GM08714 (cell line): ENCODE measurements at regions not wholly inside any gene's neighbourhood (a gene's known extent, or its start where the extent isn't known, plus 50 kb on each side); places are given as distances from the start of the nearest gene placed in this dataset.

Source experiments
- H3K4me3 ChIP-seq: fragments of 200-500 bp; sonication (Bioruptor generic); 2 replicates; pipeline ENCODE4 v1.5.1; 2014; ENCODE audit warnings: mild to moderate bottlenecking, low read length, inconsistent platforms
- ZNF274 ChIP-seq: IDR thresholded peaks from 2 replicates; pipeline ENCODE4 v1.6.1; 2012; ENCODE audit warnings: mild to moderate bottlenecking, low read depth, low read length

DNA sequence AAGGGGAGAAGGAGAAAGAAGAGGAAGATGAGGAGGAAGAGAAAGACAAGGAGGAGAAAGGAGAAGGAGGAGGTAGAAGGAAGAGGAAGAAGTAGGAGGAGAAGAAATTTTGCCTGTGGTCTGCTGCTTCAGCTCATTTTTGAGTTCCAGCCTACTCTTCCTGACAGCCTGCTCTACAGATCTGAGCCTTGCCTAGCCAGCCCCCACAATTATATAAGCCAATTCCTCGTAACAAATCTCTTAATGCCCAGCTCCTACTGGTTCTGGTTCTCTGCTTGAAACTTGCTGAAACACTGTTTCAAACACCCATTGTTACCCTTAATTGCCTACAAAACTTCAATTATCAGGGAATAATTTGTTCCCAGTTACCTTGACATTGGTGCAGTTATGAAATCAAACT is 1014.2 kb upstream of the CELF4 start:
- TF ChIP-seq ZNF274: no peak
- H3K4me3 ChIP-seq: no peak overlapping the region

- no peak for TF ChIP-seq ZNF274
- no peak overlapping the region for H3K4me3 ChIP-seq
These were observed 1011.3 kb upstream of the CELF4 start for GRCh38 chr18:38576916-38577315.

- no peak for TF ChIP-seq ZNF274
These were observed 1010.8 kb upstream of the CELF4 start for GRCh38 chr18:38576349-38576748.

GRCh38 chr18:38575648-38576047 is 1010.0 kb upstream of the CELF4 start:
- no peak overlapping the region for H3K4me3 ChIP-seq
- TF ChIP-seq ZNF274: no peak

More at GRCh38 chr18:38576349-38576748, 1010.8 kb upstream of the CELF4 start:
- no peak overlapping the region for H3K4me3 ChIP-seq

- no peak for TF ChIP-seq ZNF274
- H3K4me3 ChIP-seq: no peak overlapping the region
These were observed 1009.4 kb upstream of the CELF4 start for GRCh38 chr18:38575023-38575422.

- TF ChIP-seq ZNF274: no peak
- H3K4me3 ChIP-seq: no peak overlapping the region
These were observed 1007.0 kb upstream of the CELF4 start for GRCh38 chr18:38572554-38573111.

GRCh38 chr18:38571651-38572050 is 1006.1 kb upstream of the CELF4 start:
- no peak for TF ChIP-seq ZNF274
- H3K4me3 ChIP-seq: no peak overlapping the region

GRCh38 chr18:38565513-38565912 is 999.9 kb upstream of the CELF4 start:
- TF ChIP-seq ZNF274: no peak
- H3K4me3 ChIP-seq: no peak overlapping the region

DNA sequence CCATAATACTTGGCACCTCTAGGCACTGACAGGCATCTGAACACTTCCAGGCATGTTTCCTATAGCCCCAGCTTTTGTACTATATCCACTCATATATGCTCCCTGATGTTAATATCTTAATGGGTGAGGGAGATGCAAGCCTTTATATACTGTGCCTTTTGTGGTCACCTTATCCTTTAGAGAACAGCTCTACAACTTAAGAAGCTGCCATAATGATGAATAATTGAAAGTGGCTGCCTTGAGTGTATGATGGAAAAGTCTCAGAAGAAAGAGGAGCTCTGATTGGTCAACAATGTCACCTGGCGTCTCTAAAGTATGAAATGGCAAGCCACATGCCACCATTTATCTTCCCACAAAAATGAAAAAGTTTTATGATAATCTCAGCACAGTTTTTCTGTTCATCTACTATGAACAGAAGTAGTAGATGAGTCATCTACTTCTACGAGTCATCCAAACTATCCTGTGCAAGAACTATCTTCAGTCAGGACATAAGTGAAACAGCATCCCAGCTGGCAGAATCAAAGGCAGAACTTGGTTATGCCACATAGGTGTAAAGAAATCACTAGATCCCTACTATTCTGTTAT is 997.9 kb upstream of the CELF4 start:
- TF ChIP-seq ZNF274: no peak
- H3K4me3 ChIP-seq: no peak overlapping the region

DNA sequence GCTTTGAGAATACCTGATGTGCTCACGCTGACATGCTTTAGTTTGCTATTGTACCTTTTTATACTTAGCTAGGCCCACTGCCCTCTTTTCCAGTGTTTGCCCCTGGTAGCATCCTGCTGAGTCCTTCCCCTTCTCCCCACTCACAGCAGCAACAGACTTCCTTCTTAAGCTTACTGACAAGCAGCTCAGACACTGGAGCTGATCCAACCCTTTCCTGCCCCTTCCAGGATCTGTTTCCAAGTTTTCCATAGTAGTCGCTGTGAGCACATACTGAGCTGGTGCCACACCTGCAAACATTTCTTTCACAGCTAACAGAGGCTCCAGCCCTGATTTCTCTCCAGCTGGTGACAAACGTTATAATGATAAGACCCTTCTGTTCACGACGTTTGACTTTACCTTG is 991.4 kb upstream of the CELF4 start:
- TF ChIP-seq ZNF274: no peak
- no peak overlapping the region for H3K4me3 ChIP-seq

GRCh38 chr18:38552732-38553321 is 987.2 kb upstream of the CELF4 start:
- TF ChIP-seq ZNF274: no peak
- no peak overlapping the region for H3K4me3 ChIP-seq

- no peak for TF ChIP-seq ZNF274
- no peak overlapping the region for H3K4me3 ChIP-seq
These were observed 986.3 kb upstream of the CELF4 start for GRCh38 chr18:38551881-38552280.

DNA sequence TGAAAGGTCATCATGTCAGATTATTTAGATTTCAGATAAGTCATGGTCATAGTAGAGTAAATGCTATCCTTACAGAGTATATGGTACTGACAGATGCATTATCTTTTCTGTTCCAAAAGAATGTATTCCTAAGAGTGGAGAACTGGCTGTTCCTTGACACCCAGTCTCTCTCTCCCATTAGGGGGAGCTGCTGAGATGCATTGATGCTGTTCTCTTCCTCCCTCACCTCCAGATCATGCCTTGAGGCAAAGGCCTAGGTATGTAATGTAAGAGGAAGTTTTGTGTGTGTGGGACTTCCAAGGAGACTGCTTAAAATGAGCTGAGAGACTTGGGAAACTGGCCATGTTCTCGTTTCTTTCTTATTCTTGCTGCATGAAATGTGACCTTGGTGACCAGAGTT is 979.5 kb upstream of the CELF4 start:
- H3K4me3 ChIP-seq: no peak overlapping the region
- TF ChIP-seq ZNF274: no peak

DNA sequence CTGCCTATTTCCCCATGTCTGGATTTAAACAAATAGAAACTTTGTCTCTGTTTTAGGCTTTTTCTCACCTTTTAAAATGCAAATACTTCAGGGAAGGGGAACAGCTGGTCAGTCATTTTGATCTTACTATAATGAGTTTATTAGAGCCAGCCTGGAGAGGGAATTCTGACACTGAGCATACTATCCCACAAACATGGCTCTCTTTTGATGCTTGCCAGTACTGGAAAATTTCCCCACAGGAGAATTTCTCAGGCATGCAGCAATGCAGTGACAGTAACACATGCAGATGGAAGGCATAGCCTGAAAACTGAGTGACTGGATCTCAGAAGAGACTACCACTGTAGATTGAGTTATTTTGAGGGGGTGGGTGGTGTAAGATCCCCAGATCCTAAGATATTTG is 974.3 kb upstream of the CELF4 start:
- H3K4me3 ChIP-seq: no peak overlapping the region
- no peak for TF ChIP-seq ZNF274

- no peak overlapping the region for H3K4me3 ChIP-seq
- TF ChIP-seq ZNF274: no peak
These were observed 973.8 kb upstream of the CELF4 start for GRCh38 chr18:38539371-38539770.

DNA sequence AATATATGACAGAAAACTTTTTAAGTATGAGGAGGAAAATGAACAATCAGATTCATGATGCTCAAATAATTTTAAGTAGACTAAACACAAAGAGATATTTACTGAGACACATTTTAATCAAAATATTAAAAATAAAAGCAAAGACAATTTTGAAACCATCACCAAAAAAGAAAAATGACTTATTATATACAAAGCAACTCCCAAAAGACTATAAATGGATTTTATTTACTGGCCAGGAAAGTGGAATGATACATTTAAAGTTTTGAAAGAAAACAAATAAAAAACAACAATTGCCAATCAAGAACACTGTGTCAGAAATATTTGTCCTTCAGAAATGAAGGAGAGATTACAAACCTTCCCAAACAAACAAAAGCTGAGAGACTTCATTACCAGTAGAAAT is 968.5 kb upstream of the CELF4 start:
- no peak for TF ChIP-seq ZNF274
- H3K4me3 ChIP-seq: no peak overlapping the region
